GM12878 (cell line): ENCODE measurements at regions not wholly inside any gene's neighbourhood (a gene's known extent, or its start where the extent isn't known, plus 50 kb on each side); places are given as distances from the start of the nearest gene placed in this dataset.

Experiments used
- ATAC-seq: fragments of 200-7000 bp; cut with Tn5 transposase; 3 replicates; pipeline ENCODE4 v1.9.1; 2020; ENCODE audit warnings: mild to moderate bottlenecking, moderate library complexity
- BruUV-seq: library from RNA; stranded (reverse); fragments of 400-500 nt; replicated peaks from 2 replicates; lab custom pipeline; 2021; lab: Mats Ljungman, UMichigan
- CTCF ChIA-PET: fragments of 300-600 bp; sonication (Branson Sonifier 250); formaldehyde crosslinking; extraction: SDS; loops from one replicate; lab custom pipeline; 2021; ENCODE audit warnings: inconsistent platforms; lab: Yijun Ruan, JAX
- POLR2A ChIA-PET: fragments of 350-600 bp; formaldehyde crosslinking; extraction: SDS; loops from one replicate; lab custom pipeline; 2021; ENCODE audit warnings: inconsistent platforms; lab: Charles Lee
- RAD21 ChIA-PET: fragments of 300-600 bp; sonication (Branson Sonifier 250); formaldehyde crosslinking; loops from one replicate; lab custom pipeline; 2023; ENCODE audit warnings: antibody characterized with exemption; ENCODE audit not compliant: unreplicated experiment; lab: Charles Lee
- SMC1A ChIA-PET: fragments of 300-600 bp; sonication (Branson Sonifier 250); formaldehyde crosslinking; loops from one replicate; lab custom pipeline; 2023; ENCODE audit not compliant: unreplicated experiment, uncharacterized antibody; lab: Charles Lee
- DNase-seq: peaks from one replicate; pipeline ENCODE4 v3.0.0-alpha.2; 2011; ENCODE audit warnings: low read depth, low spot score
- FAIRE-seq: peaks from 3 replicates; lab custom pipeline; 2011; peaks lifted over from hg19 to GRCh38; lab: Jason Lieb, UNC
- H2AFZ ChIP-seq: 2 replicates; pipeline ENCODE4 v1.6.0; 2011; ENCODE audit warnings: low read depth, low read length, control low read depth; ENCODE audit not compliant: control insufficient read depth
- H3K27ac ChIP-seq: 2 replicates; pipeline ENCODE4 v1.5.1; 2011; ENCODE audit warnings: control low read depth; ENCODE audit not compliant: control insufficient read depth, insufficient read depth
- H3K27me3 ChIP-seq, 2 experiments: replicated peaks in 1 of 2; 2 replicates each; pipeline versions ENCODE4 v1.6.0 to v1.6.1; 2011; ENCODE audit warnings: low read length in 1 of 2; ENCODE audit not compliant: control insufficient read depth in 2 of 2, insufficient read depth in 2 of 2
- H3K36me3 ChIP-seq, 2 experiments: 2 replicates each; pipeline ENCODE4 v1.5.1; 2011; ENCODE audit warnings: low read length in 1 of 2; ENCODE audit not compliant: control insufficient read depth in 2 of 2, insufficient read depth in 2 of 2
- H3K4me1 ChIP-seq: 2 replicates; pipeline ENCODE4 v1.6.1; 2011; ENCODE audit warnings: mild to moderate bottlenecking, low read length, moderate library complexity, mixed read lengths; ENCODE audit not compliant: control insufficient read depth, insufficient read depth
- H3K4me2 ChIP-seq: 2 replicates; pipeline ENCODE4 v1.6.0; 2011; ENCODE audit warnings: control low read depth; ENCODE audit not compliant: control insufficient read depth, insufficient read depth
- H3K4me3 ChIP-seq: fragments of 200-600 bp; sonication (generic); 2 replicates; pipeline ENCODE4 v1.5.1; 2016
- H3K79me2 ChIP-seq: 2 replicates; pipeline ENCODE4 v1.6.0; 2011; ENCODE audit warnings: low read length; ENCODE audit not compliant: control insufficient read depth, insufficient read depth
- H3K9ac ChIP-seq: 2 replicates; pipeline ENCODE4 v1.8.0; 2011; ENCODE audit warnings: low read length, control low read depth, mixed read lengths; ENCODE audit not compliant: control insufficient read depth, insufficient read depth
- H3K9me3 ChIP-seq: replicated peaks from 3 replicates; pipeline ENCODE4 v1.5.1; 2011; ENCODE audit warnings: mild to moderate bottlenecking, low read length; ENCODE audit not compliant: control insufficient read depth, insufficient read depth
- H4K20me1 ChIP-seq: 2 replicates; pipeline ENCODE4 v1.6.0; 2011; ENCODE audit not compliant: control insufficient read depth, insufficient read depth
- CHD4 ChIP-seq: fragments of 200-600 bp; sonication (generic); IDR thresholded peaks from 2 replicates; pipeline ENCODE4 v1.6.1; 2016; ENCODE audit warnings: mild to moderate bottlenecking
- CUX1 ChIP-seq: IDR thresholded peaks from 2 replicates; pipeline ENCODE4 v1.6.1; 2012; ENCODE audit warnings: improper control_type of control experiment, low read depth, low read length; ENCODE audit not compliant: insufficient replicate concordance
- GATAD2B ChIP-seq: fragments of 450-650 bp; conservative IDR thresholded peaks from 2 replicates; pipeline ENCODE4 v1.6.1; 2017; ENCODE audit warnings: low read depth, mild to moderate bottlenecking, moderate library complexity
- HDAC6 ChIP-seq: fragments of 200-600 bp; sonication (generic); IDR thresholded peaks from one replicate; pipeline ENCODE4 v1.8.0; 2017; ENCODE audit warnings: antibody characterized with exemption; ENCODE audit not compliant: unreplicated experiment
- JUND ChIP-seq: IDR thresholded peaks from 2 replicates; pipeline ENCODE4 v1.6.1; 2012; ENCODE audit warnings: low read depth, mild to moderate bottlenecking, low read length, improper control_type of control experiment, moderate library complexity
- MYB ChIP-seq: fragments of 150-350 bp; IDR thresholded peaks from 2 replicates; pipeline ENCODE4 v1.6.1; 2014; ENCODE audit warnings: mild to moderate bottlenecking, low read depth, low read length, borderline replicate concordance
- NBN ChIP-seq: fragments of 450-650 bp; IDR thresholded peaks from 2 replicates; pipeline ENCODE4 v1.6.1; 2016
- NFYA ChIP-seq: IDR thresholded peaks from 2 replicates; pipeline ENCODE4 v1.6.1; 2011; ENCODE audit warnings: low read depth, mild to moderate bottlenecking, low read length, improper control_type of control experiment, borderline replicate concordance
- RBBP5 ChIP-seq: fragments of 200-600 bp; sonication (generic); conservative IDR thresholded peaks from 2 replicates; pipeline ENCODE4 v1.6.1; 2016
- SP1 ChIP-seq: IDR thresholded peaks from one replicate; pipeline ENCODE4 v1.6.1; 2011; ENCODE audit warnings: low read depth, low read length
- WGBS: methylation state at CpG from one replicate; pipeline ENCODE4 v1.1.6; 2016; ENCODE audit warnings: low lambda C conversion rate; ENCODE audit not compliant: insufficient replicate concordance, insufficient coverage; ENCODE audit errors: missing lambda C conversion rate; 5-methylcytosine and 5-hydroxymethylcytosine counted together
- in situ Hi-C: fragments of 300-500 bp; cut with MboI; formaldehyde crosslinking; loops from 9 replicates; pipeline ENCODE4 v1.14.3; 2018; ENCODE audit warnings: mixed read lengths
- intact Hi-C: fragments of 100-400 bp; cut with micrococcal nuclease; formaldehyde crosslinking; loops from one replicate; pipeline ENCODE4 v1.14.2; 2022; ENCODE audit not compliant: unreplicated experiment

- no peak for TF ChIP-seq CUX1
- TF ChIP-seq JUND = no peak
Observed at GRCh38 chr7:1372063-1372462, 87.2 kb downstream of the MICALL2 start (continued).

GRCh38 chr7:1372671-1373379 is 86.4 kb downstream of the MICALL2 start:
- H3K36me3 ChIP-seq = no peaks in the 10 kb centered on the region
- 0 out of 4 replicates have a peak, but pooled peaks cover 0 to 3% of the 10 kb centered on the region in 2 experiments for H3K27me3 ChIP-seq
- 29% methylated on average over 23 of the region's 23 CpGs for WGBS
- no peak overlapping the region for H3K4me2 ChIP-seq
- no peaks in the 10 kb centered on the region for H3K79me2 ChIP-seq
- H4K20me1 ChIP-seq = no peaks in the 10 kb centered on the region
- ChIA-PET RAD21 (no interaction called here), SMC1A (no interaction called here), POLR2A (no interaction called here), CTCF (interaction anchor here (1.0 kb wide), 1 partner anchor 190 kb away, joined by 4 read pairs; no protein-coding TSS in a partner anchor)
- DNase-seq (no peak), ATAC-seq (no peak), FAIRE-seq (no peak)
- no peak overlapping the region for H3K27ac ChIP-seq
- H3K4me3 ChIP-seq = no peak overlapping the region
- TF ChIP-seq HDAC6 (no peak), NFYA (no peak), SP1 (no peak), MYB (no peak), NBN (no peak), GATAD2B (no peak), CHD4 (no peak), RBBP5 (no peak)
- in situ Hi-C loops = no loop called here
- H3K9me3 ChIP-seq = no peaks in the 10 kb centered on the region
- intact Hi-C loops = no loop called here
- H2AFZ ChIP-seq = no peak overlapping the region
- no peaks in the 10 kb centered on the region for H3K4me1 ChIP-seq
- H3K9ac ChIP-seq = no peak overlapping the region
- no TSS peak for BruUV-seq
